GM21576 (cell line): ENCODE measurements at regions not wholly inside any gene's neighbourhood (a gene's known extent, or its start where the extent isn't known, plus 50 kb on each side); places are given as distances from the start of the nearest gene placed in this dataset.
"Not testable (repeated sequence)": the region's sequence is repeated elsewhere in the genome, so short reads cannot be mapped to it uniquely, and the experiment has no call there.

ENCODE experiments used
- ATAC-seq: cut with Tn5 transposase; IDR thresholded peaks from one replicate; pipeline ENCODE4 v1.9.1; 2021; ENCODE audit warnings: mild to moderate bottlenecking, moderate library complexity; ENCODE audit not compliant: unreplicated experiment

DNA sequence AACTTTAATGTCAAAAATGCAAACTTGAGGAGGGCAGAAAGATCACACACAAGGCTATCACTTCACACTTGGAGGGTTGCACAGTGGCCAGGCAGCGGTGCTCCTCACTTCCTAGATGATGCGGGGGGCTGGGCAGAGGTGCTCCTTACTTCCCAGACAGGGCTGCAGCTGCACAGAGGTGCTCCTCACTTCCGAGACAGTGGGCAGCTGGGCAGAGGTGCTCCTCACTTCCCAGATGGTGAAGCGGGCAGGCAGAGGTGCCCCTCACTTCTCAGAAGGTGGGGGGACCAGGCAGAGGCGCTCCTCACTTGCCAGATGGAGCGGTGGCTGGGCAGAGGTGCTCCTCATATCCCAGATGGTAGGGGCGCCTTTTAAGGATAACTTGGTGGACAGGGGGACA is 423.2 kb upstream of the RORB start:
- ATAC-seq, result no peak

DNA sequence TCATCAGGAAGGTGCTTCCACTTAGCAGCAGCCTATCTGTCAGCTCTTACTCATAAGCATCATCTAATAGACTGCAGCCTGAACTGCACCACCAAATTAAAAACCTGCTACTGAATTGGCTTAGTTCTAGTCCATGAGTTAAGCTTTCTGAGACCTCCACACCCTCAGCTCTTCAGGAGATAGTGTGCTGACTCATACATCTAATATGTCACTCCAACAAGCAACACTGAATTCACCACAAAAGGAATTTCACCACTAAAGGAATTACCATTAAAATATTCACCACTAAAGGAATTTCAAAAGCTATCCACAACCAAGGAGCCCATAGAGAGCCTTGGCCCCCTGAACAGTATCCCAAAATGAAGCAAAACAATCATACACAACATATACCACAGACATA is 418.5 kb upstream of the RORB start:
- ATAC-seq, result no peak

DNA sequence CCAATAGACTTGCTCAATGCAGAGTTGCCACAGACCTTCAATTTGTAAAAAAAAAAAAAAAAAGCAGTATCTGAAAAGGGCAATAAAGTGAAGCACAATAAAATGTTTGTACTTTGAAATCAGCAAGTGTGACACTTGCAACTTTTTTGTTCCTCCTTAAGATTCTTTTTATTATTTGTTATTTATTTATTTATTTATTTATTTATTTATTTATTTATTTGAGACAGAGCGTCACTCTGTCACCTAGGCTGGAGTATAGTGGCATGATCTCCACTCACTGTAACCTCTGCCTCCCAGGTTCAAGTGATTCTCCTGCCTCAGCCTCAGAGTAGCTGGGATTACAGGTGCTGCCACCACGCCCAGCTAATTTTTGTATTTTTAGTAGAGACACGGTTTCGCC is 416.5 kb upstream of the RORB start:
- ATAC-seq, result not testable (repeated sequence)

DNA sequence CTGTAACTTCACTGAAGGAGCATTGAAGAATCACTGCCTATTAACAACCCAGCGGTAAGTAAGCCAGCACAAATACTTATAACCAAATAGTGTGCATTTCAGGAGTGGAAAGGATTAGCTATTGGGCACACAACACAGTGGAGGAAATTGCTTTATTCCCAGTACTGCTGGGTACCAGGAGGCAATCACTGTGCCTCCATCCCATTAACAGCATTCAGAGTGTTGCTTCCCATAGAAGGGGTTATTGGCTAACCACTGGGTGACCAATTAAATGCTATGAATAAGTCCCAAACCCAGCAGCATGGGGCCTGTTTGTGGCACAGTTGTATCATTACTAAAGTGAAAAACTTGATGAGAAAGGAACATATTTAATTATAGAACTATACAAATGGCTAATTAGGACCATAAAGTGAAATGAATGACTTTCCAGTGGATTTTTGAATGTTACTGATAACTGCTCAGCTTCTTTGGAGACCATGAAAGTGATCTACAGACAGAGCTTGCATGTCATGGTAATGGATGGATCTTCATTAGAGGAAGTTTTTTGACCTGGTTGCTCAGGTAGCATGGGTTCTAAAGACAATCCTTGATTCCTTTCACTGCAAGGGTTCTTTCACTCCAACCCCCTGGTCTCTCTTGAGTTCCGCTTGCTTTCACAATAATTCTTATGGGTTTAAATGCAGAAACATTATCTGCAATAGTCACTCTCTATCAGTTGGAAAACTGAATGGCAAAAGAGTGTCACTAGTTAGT is 413.3 kb upstream of the RORB start:
- ATAC-seq, result no peak

DNA sequence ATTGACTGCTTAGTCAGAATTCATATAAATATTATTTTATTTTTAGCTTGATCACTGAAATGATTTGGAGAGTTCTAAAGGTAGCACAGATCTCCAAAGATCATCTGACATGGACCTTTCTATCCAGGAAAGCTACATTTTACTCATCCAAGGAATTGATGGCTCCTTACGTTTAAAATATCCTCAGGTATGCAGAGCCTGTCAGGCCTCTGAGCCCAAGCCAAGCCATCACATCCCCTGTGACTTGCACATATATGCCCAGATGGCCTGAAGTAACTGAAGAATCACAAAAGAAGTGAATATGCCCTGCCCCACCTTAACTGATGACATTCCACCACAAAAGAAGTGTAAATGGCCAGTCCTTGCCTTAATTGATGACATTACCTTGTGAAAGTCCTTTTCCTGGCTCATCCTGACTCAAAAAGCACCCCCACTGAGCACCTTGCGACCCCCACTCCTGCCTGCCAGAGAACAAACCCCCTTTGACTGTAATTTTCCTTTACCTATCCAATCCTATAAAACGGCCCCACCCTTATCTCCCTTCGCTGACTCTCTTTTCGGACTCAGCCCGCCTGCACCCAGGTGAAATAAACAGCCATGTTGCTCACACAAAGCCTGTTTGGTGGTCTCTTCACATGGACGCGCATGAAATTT is 411.6 kb upstream of the RORB start:
- not testable (repeated sequence) for ATAC-seq

DNA sequence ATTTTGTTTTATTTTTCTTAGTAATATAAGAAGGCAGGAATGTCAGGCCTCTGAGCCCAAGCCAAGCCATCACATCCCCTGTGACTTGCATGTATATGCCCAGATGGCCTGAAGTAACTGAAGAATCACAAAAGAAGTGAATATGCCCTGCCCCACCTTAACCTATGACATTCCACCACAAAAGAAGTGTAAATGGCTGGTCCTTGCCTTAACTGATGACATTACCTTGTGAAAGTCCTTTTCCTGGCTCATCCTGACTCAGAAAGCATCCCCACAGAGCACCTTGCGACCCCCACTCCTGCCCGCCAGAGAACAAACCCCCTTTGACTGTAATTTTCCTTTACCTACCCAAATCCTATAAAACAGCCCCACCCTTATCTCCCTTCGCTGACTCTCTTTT is 406.2 kb upstream of the RORB start:
- ATAC-seq, result not testable (repeated sequence)

DNA sequence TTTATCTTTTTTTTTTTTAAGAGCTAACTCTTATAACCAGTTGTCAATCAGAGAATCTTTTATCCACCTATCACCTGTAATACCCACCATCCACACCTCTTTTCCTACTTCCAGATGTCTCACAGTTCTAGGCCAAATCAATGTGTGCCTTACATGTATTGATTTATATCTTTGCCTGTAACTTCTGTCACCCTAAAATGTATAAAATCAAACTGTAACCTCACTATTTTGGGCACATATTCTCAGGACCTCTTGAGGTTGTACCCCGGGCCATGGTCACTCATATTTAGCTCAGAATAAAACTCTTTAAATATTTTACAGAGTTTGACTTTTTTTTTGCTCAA is 404.7 kb upstream of the RORB start:
- ATAC-seq, result no peak

DNA sequence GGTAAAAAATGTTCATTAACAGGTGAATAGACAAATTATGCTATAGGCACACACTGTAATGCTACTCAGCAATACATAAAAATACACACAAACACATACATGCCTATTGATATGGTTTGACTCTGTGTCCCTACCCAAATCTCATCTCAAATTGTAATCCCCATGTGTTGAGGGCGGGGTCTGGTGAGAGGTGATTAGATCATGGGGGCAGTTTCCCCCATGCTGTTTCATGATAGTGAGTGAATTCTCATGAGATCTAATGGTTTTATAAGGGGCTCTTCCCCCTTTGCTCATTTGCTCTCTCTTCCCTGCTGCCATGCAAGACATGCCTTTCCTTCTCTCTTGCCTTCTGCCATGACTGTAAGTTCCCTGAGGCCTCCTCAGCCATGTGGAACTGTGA is 403.1 kb upstream of the RORB start:
- not testable (repeated sequence) for ATAC-seq

DNA sequence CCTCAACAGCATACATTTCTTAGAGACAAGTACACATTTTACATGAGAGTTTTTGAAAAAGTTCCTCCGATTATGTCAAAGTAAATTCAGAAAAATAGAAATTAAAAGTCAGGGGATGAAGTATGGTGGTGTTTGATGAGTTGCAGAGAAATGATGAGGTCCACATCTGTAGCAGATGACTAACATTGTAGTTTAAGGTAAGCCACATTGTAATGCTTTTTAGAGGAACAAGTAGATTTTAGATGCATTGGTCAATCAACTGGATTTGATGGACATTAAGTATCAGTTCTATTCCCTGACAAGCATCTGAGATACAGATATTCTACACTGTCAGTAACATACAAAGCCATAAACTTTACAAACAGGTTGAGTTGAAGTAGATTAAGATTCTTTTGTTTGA is 402.4 kb upstream of the RORB start:
- ATAC-seq, result no peak

DNA sequence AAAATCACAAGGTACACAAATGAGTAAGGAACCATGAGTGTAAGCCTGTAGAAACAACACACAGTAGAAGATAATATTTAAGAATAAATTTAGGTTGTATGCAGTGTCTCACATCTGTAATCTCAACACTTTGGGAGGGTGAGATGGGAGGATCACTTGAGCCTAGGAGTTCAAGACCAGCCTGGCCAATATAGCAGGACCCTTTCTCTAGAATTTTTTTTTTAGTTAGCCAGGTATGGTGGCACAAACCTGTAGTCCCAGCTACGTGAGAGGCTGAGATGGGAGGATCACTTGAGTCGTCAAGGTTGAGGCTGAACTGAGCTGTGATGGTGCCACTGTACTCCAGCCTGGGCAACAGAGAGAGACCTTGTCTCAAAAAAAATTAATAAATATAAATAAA is 401.2 kb upstream of the RORB start:
- ATAC-seq, result no peak

DNA sequence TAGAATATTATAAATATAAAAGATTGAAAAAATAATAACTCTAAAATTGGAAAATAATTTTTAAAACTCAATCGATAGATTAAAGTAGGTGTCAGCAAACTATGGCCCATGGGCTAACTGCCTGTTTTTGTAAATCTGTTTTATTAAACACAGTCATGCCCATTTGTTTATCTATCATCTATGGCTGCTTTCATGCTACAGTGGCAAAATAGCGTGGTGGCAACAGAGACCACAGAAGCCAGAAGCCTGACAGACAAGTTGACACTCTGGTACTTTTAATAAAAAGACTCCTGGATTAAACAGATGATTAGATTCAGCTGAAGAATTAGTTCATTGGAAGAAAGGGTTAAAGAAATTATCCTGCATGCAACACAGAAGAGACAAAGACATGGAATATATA is 400.7 kb upstream of the RORB start:
- no peak for ATAC-seq

DNA sequence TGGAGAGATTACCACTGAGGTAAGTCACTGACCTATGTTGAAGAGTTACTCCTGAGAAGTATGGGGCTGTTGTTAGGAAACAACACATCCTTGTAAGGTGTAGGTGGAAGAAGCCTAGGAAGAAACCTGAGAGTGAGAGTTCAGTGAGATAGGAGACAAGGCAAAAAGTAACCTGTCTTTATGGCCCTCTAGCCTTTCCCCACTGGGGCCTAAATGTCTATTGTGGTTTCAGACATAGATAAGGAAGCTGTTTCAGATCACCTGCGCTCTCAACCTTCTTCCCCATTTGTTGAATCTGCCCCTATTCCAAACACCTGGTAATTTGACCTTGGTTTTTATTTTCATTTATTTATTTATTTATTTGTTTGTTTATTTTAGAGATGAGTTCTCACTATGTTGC is 397.1 kb upstream of the RORB start:
- ATAC-seq, result no peak

DNA sequence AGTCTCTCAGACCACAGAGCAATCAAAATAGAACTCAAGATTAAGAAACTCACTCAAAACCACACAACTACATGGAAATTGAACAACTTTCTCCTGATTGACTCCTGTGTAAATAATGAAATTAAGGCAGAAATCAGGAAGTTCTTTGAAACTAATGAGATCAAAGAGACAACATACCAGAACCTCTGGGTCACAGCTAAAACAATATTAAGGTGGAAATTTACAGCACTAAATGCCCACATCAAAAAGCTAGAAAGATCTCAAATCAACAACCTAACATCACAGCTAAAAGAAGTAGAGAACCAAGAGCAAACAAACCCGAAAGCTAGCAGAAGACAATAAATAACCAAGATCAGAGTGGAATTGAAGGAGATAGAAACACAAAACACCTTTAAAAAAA is 395.0 kb upstream of the RORB start:
- ATAC-seq, result not testable (repeated sequence)

DNA sequence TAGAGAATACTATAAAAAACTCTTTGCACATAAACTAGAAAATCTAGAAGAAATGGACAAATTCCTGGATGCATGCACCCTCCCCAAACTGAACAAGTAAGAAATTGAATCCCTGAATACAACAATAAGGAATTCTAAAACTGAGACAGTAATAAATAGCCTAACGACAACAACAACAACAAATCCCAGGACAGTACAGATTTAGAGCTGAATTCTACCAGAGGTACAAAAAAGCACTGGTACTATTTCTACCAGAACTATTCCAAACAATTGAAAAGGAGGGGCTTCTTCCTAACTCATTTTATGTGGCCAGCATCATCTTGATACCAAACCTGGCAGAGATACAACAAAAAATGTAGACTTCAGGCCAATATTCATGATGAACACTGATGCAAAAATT is 394.4 kb upstream of the RORB start:
- ATAC-seq, result no peak

DNA sequence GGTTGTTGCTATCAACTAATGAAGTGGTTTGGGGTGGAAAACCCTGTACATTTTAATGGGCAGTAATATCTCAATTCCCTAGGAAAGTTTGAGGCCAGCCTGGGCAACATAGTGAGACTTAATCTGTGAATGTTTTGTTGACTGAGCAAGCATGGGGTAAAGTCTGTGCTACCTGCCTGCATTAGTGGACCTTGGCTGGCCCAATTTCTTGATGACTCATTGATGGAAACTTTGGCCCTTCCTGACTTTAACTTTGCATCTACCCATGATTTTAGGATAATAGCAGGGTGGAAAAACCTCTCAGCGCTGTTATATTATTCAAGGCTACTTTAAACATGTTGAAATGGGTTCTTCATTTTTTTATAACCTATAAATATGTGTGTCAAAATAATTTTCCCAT is 389.4 kb upstream of the RORB start:
- no peak for ATAC-seq

DNA sequence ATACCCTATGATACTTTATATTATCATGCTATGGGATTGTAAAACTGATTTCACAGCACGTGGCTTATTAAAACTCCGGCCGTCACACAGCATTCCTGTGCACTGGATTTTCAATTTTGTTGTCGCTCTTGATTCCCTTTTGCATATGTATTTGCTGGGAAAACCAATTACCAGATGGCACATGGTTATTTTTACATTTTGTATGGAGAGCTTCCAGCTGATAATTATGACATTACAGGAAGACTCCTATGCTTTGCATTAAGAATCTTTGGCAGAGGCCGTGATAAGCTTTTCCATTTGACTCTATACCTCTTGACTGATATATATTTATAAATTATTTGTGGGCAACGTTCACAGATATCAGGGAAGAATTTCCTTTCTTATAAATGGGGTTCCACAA is 381.2 kb upstream of the RORB start:
- no peak for ATAC-seq

DNA sequence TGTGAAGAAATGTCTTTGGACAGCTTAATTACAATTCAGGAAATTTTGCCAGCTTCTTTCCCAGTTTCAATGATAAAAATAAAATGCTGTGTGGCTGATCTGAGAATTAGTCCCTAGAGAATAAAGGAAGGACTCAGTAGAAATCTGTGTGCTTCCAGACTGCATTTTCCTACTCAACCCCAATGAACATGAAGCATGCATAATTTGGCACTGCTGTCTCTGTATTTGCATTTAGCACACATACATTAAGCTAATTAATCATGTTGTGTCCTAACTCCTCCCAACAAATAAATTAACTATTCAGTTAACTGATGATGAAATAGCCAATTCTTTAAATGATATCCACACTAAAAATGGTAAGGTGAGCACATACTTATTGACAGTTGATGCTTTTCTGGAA is 380.0 kb upstream of the RORB start:
- no peak for ATAC-seq

DNA sequence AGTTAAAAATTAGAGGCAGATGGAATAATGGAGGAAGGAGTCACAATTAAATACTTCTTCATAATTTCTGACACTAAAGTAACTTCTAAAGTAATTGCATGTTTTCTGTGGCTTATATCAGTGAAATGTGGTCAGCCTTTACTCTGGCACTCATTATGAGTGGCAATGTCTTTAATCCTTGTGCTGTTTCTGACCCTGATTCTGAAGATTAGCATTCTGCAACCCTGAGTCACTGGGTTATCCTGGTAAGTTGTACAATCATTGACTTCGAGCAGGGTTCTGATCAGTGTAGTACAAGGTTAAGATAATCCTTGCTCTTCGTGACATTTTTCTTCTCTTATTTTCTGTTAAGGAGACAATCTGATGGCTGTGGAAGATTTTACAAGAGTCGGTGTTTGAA is 379.4 kb upstream of the RORB start:
- ATAC-seq, result no peak

DNA sequence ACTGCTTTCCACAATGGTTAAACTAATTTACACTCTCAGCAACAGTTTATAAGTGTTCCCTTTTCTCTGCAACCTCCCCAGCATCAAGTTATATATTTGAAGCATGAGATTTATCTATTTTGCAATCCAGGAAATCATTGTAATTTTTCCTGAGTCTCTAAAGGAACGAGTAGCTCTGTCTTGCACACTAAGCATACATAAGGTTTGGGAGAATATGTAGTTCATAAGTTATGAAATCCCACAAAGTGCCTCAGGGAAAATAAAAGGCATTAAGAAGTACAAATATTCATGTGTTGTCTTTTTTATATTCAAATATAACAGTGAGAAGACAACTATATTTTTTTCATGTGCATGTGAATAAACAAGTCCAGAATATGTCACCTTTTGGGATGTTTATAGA is 377.1 kb upstream of the RORB start:
- no peak for ATAC-seq

DNA sequence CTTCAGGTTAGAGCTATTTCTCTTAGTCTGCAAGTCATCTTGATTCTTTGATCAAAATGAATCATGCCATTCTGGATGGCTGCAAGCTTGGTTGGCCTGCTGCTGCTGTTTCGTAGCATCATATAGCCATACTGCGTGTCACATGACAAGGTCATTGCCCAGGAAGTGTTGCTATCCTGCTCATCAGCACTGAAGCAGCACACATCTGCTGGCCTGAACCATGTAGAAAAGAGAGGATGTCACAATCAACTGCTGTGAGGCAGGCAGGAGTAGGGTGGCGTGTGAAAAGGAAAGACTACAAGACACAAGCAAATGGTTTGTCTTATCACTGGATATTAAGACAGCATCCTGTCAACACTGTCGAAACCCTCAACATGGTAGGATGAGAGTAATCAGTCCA is 376.7 kb upstream of the RORB start:
- no peak for ATAC-seq

DNA sequence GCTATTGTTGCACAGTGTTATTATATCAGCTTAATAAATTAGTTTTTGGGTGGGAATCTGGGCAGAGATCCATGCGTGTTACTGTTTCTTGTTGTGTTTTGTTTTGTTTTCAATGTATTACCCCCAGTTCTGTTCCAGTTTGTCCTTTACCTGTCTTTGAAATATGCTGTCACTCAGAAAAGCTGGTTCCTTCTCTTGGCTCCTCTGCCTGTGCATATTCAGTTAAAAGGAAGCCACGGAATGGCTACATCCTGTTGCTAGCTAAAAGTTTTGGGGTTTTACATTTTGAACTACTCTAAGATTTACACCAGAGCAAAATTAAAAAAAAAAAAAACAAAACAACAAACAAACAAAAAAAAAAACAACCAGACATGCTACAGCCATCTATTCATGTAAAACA is 374.9 kb upstream of the RORB start:
- ATAC-seq, result no peak

DNA sequence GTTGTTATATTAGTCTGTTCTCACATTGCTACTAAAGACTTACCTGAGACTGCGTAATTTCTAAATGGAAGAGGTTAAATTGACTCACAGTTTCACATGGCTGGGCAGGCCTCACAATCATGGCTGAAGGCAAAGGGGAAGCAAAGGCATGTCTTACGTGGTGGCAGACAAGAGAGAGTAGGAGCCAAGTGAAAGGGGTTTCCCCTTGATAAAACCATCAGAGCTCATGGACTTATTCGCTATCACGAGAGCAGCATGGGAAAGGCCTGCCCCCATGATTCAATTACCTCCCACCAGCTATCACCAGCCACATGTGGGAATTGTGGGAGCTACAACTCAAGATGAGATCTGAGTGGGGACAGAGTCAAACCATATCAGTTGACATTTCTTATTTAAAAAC is 374.5 kb upstream of the RORB start:
- ATAC-seq, result no peak

DNA sequence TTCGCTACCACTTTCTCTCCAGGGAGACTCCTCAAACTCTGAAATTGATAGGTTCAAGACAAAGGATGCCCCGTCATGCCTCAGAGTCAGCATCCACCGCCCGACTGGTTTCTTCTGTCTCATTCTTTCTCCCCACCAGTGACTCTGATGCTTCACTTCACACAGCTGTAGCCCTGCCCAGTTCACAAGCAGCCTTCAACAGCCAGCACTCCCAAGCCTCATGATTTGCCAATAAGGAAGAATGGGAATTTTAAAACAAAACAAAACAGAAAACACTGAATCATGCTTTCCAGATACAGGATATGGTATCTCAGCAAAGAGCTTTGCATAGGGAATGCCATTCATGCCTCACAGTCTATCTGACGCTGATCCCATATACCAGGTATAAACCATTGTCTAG is 371.2 kb upstream of the RORB start:
- ATAC-seq, result no peak
